GM21360 (cell line): ENCODE measurements at regions not wholly inside any gene's neighbourhood (a gene's known extent, or its start where the extent isn't known, plus 50 kb on each side); places are given as distances from the start of the nearest gene placed in this dataset.
"Not testable (repeated sequence)": the region's sequence is repeated elsewhere in the genome, so short reads cannot be mapped to it uniquely, and the experiment has no call there.

Experiments
- ATAC-seq: cut with Tn5 transposase; IDR thresholded peaks from one replicate; pipeline ENCODE4 v1.9.1; 2021; ENCODE audit warnings: mild to moderate bottlenecking, moderate library complexity; ENCODE audit not compliant: unreplicated experiment

DNA sequence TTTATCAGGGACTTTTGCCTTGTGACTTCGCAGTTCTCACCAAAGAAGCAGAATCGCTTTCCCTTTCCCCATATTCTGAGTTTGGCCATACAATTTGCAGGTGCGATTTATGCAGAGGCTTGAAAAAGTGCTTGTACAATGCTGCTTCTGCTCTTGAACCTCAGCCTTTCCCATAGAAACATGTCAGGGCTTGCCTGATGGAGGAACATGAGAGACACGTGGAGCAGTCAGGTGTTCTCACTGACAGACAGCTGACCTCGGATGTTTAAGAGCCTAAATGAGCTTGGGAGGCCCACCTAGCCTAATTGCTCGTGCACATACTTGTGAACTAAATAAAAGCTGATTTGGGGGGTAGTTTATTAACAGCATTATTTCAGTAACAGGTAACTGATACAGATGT is 290.0 kb downstream of the S1PR1 start:
- no peak for ATAC-seq

DNA sequence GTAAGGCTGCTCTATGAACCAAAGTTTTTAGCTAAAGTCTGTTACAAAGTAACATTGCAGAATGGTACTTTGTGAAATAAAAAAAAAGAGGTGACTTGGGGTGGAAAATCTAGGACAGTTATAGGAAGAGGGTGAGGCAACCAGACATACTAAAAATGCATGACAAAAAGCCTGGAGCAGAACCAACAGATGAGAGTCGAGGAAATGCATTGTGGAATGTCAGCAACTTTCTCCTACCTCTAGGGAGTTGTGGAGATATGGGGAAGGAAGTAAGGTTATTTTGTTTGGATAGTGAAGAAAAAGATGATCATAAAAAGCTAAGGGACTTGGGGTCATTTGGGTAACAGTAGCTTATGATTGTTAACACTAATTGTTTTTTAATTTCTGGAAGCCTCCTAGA is 295.6 kb downstream of the S1PR1 start:
- no peak for ATAC-seq

DNA sequence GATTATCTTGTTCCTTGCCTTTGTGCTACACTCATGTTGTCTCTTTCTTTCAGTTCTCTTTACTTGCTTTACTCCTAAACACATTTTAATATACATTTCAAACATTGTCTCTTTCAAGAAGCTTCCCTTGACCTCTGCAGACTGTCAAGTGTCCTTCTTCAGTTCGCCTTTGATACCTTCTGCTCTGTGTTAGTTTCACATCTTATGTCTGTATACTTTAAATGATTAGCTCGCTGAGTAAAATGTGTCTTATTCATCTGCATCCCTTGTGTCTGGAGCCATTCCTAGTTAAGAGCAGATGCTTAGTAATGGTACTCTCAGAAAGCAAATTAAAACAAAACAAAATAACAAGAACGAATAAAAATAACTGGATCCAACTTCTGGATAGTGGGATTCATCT is 303.3 kb downstream of the S1PR1 start:
- ATAC-seq = no peak

DNA sequence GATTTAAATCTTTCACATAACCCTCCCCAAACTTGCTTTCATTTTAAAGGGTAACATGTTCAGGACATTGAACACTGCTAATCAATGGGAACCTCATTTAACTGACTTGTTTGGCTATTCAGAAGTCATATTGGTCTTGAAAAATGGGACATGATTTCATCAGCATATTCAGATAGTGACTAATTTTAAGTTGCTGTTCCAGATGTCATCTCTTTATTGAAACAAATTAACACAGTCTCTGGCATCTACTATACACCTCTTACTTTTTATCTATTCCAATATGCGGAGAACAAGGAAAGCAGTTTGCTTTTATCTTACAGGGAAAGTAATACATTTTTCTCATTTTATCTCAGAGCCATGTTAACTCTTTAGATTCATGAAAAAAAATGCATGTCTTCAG is 310.1 kb downstream of the S1PR1 start:
- ATAC-seq = no peak

DNA sequence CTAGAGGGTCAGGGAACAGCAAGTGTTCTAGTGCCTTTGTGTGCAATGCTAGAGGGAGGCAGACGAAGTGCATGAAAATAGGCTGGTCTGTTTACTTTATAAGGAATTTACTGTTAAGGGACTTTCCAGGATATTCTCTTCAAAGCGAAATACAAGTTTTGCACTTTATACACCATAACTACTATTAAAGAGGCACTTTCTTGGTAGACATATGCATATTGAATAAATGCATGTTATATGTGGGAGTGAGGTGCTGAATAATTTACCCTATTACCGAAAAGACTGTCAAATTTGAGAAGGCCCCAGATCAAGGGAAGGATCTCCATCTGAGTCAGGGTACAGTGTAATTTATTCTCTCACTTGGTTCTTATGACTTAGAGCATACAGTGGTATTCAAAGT is 310.5 kb downstream of the S1PR1 start:
- ATAC-seq = no peak

DNA sequence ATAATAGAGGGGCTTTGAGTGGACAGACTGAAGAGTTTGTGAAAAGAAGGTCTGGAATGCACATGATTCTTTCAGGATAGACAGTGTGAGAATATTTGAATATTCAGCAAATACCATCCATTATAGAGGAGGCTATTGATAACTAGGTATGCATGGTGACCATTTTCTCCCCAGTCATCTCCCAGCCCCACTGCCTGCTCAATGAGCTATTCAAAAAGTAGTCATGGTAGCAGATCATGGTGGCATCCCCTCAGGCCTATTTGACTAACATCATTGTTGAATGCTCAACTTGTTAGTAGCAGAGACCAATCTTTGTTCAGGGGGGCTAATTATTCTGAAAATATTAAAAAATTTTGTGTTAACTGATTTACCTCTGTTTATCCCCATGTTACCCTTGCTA is 311.6 kb downstream of the S1PR1 start:
- no peak for ATAC-seq

DNA sequence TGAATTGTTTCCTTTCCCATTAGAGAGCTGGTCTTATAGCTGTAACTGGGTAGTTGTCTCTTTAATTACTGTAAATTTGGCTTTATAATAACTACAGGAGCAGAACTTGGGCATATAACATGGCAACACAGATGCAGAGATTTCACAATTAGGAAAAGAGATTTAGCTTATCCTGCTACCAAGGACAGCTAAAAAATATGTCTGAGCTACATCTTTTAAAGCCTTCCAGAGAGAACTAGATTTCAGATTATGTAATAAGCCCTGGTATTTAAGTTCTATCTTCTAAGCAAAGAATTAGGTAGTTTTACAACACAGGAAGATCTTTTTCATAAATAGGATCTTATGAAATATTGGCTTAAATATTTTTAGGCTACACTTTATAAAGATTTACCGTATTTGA is 313.8 kb downstream of the S1PR1 start:
- no peak for ATAC-seq

DNA sequence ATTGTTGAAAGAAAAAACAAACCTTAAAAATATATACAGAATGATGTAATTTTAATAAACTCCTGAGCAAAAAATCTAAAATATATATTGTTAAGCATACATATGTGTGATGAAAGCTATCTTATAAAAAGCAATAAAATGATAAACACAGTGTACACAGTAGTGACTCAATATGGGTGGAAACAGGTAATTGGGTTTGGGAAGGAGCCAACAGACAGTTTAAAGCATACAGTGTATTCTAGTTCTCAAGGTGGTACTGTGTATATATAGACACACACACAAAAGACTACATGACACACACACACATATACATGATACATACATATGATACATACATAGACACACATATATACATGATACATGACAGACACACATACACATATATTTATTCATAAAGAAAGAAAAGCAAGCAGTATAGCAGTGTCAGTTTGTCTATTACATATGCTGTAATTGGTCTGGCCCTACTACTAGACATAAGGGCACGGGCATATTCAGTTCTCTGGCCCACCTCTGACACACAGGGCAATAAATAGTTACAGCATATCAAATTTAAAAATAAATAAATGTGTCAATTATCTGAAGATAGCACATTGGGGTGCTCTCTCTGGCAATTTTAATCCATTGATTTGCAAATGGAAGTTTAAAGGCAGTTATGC is 330.2 kb downstream of the S1PR1 start:
- no peak for ATAC-seq

DNA sequence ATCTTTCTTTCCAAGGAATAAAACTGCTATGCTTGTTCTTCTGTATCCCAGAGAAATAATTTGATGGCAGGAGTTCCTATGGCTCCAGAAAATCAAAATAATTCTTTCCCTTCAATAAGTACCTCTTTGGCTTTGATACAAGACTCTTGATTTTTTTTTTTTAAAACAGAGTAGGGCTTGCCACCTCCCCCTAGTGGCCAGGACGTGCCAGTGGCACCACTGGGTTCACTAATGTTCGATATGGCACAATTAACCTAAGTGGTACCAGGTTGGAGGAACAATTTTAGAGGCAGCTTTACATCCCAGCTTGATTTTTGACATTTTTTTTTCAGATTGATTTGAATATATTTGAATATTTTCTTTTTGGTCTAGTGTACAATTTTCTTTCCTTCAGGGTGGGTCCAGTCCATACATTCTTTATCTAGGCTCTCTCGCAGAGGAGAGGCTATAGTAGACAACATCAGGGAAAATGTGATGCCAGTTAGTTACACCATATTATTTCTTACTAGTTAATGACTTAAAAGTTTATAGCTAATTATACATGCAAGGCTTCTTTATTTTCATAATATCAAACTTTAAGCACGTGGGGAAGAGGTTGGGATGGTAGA is 330.9 kb downstream of the S1PR1 start:
- peak; percentile 93 for ATAC-seq

DNA sequence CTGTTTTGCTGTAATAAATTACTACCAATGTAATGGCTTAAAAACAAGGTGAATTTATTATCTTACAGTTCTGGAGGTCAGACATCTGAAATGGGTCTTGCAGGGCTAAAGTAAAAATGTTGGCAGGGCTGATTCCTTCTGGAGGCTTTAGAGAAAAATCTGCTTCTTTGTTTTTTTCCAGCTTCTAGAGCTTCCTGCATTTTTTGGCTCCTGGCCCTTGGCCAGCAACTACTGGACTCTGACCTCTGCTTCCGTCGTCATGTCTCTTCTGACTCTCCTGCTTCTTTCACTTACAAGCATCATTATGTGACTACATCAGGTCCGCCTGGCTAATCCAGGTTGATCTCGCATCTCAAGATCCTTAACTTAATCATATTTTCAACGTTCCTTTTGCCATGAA is 350.9 kb downstream of the S1PR1 start:
- no peak for ATAC-seq

DNA sequence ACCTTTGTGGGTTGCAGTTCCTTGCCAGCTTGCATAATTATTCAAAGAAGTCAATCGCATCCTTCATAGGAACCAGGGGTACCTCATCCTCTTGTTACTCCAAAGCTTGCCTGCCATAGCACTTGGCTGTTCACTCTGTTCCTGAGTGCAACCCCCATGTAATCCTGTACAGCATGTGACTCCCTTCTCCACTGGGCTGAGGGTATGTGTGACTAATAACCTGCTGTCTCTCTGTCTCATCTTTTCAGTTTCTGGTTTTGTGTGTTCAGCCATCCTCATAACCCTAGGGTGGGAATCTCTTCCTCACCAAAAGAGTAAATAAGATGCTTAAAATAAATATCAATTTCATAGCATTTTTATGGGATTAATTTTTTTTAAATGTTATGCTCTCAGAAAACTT is 351.9 kb downstream of the S1PR1 start:
- peak; percentile 87 for ATAC-seq

DNA sequence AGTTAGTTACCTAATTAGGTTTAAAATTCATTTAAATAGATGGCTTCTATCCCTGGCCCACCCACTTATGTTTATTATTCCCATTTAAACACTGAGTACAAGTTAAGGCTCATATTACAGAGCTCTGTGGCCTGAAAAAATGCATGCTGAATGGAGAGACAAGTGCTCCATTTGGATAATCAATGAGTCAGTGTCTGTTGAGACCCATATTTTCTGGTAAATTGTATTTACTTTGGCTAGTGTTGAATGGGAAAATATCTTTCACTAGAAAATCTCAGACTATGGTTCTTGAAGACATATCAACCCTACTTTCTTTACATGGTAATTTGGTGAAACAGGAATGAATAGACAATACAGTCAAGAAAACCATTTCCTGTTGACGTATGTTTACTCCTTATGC is 356.0 kb downstream of the S1PR1 start:
- no peak for ATAC-seq

DNA sequence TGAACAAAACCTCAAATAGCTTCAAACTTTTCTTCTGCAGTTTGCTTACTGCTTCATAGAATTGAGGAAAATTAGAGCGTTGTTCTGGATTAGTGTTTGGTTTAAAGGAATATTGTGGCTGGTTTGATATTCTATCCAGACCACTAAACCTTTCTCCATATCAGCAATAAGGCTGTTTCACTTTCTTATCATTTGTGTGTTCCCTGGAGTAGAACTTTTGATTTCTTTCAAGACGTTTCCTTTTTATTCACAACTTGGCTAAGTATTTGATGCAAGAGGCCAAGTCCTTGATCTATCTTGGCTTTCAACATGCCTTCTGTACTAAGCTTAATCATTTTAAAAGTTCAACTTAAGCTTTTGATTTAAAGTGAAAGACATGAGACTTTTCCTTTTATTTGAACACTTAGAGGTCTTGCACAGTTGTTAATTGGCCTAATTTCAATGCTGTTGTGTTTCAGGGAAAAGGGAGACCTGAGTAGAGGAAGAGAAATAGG is 359.1 kb downstream of the S1PR1 start:
- ATAC-seq = no peak

DNA sequence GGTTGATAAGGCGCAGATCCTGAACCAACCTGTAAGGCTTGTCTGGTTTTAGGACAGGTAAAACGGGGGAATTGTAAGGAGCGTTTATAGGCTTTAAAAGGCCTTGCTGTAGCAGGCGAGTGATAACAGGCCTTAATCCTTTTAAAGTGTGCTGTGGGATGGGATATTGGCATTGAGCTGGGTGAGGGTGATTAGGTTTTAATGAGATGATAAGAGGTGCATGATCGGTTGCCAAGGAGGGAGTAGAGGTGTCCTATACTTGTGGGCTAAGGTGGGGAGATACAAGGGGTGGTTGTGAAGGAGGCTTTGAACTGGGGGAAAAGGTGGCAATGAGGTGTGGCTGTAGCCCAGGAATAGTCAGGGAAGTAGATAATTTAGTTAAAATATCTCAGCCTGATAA is 363.8 kb downstream of the S1PR1 start:
- not testable (repeated sequence) for ATAC-seq

DNA sequence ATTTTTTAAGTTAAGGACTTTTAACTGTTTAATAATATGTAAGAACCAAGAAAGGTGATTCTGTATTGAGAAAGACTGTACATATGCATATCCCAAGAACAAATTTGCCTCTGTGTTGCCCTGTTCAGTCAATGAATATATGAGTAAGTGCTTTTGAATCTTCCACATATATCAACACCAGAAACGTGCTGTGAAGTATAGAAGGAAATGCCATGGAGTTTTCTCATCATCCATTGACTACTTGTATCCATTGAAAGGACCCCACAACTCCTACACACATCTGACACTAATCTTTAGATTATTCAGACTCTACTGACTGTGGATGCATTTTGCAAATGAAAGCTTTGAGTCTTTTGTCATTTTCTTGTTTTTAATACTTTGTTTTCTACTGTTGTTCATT is 366.9 kb downstream of the S1PR1 start:
- no peak for ATAC-seq

DNA sequence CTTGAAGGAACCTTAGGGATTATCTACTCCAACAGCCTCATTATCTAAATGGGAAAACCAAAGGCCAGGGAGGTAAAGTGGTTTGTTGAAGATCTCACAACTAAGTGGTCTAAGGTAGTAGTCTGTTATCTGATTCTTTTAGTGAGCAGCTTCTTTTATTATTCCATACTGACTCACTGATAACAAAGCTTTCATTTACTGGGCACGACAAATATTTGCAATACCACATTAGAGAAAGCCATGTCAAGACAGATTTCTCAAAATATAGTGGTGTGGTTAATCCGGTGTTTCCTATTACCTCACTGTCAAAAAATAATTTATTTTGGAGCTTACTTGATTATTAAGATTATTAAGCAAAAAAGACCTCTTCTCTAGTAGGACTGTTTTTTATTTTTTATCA is 369.1 kb downstream of the S1PR1 start:
- ATAC-seq = no peak

DNA sequence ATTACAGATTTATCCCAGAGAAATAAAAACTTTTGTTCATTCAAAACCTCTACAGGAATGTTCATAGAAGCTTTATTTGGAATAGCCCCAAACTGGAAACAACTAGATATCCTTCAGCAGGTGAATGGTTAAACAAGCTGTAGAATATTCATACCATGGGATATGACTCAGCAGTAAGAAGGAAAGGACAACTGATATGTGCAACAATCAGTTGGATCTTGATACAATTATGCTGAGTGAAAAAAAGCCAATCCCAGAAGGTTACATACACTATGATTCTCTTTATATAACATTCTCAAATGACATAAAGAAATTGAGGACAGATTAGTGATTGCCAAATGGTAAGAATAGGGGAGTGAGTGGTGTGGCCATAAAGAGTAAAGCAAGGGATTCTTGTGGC is 376.7 kb downstream of the S1PR1 start:
- no peak for ATAC-seq

DNA sequence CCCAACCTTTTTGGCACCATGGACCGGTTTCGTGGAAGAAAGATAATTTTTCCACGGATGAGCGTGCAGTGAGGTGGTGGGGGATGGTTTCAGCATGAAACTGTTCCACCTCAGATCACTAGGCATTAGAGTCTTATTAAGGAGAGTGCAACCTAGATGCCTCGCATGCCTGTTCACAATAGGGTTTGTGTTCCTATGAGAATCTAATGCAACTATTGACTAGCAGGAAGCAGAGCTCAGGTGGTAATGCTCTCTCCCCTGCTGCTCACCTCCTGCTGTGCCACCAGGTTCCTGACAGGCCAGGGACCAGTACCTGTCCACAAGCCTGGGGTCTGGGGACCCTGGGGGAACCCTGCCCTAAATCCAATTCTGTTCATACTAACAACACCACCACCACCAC is 377.8 kb downstream of the OLFM3 start:
- ATAC-seq = no peak

DNA sequence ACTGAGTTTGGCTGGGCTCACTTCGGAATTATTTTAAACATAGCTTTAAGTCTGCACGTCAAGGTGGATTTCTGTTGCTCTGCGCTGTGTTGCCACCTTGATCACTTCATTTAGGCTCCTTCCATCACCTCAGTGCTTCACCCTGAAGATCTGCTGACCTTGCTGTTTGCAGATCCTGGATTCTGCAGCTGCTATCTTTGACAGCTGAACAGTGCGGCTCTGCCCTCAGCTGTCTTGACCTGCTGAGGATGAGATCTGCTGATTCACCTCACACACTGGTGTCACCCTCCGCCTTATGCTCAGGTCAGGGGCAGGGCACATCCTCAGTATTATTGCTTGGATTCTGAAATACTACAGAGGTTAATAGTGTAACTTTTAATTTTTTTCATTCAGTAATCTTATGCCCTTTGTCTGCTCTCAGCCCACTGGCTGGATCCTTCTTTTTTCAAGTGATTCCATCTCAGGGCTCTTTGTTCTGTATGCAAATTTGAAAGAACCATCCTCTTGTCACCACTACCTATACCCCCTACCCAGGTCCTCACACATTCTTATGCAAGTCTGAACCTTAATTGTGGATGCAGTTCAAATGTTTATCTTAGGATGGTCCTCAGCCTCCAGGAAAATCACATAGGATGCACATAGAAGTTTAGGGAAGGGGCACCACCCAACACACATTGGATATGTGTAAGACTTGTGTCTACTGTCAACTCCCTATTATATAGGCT is 364.0 kb downstream of the OLFM3 start:
- no peak for ATAC-seq

DNA sequence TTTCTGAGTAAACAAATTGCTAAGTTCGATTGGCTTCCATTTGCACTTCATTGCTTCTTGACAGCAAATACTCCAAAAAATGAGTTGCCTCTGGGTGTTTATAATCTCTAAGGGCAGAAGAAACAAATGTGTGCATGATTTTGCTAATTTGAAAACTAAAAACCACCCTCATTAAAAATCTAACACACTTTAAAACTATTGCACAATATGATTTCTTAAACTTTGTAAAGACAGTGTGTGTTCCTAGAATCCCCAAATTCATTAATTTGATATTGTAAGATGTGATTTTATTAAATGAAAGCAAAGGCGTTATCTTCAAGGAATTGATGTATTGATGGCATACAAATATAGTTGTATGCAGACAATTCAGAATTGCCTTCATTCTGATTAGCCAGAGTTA is 350.9 kb downstream of the OLFM3 start:
- ATAC-seq = no peak

DNA sequence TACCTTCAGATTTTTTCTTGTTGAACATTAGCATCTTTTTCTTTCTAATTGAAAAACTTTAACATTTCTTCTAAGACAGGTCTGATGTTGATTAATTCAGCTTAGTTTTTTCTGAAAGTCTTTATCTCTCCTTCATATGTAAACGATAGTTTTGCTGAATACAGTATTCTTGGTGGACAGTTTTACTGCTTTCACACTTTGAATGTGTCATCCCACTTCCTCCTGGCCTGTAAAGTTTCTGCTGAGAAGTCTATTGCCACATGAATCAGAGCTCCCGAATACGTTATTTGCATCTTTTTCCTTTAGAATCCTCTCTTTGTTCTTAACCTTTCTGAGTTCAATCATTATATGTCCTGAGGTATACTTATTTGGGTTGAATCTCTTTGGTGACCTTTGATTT is 344.2 kb downstream of the OLFM3 start:
- no peak for ATAC-seq

DNA sequence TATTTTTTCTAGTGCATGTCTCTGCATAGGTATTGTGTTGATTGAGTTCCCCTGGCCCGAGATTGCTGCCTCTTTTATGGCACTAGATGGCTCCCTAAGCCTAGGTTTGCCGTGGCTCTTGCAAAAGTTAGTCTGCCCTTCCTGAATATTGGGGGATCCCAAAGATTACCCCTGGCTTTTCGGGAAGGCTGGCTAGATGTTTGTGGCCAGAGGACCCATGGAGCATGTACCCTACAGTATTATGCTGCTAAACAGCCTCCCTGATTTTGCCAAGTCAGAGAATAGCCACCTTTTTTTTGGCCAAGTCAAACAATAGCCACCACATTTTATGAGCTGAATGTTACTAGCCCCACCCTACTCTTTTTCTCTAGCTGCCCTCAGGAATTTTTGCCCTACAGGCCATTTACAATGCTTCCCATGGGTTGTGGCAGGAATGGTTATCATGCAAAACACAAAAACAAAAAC is 343.2 kb downstream of the OLFM3 start:
- no peak for ATAC-seq
